Astrocyte (in vitro differentiated cells and primary cell): ENCODE measurements at regions not wholly inside any gene's neighbourhood (a gene's known extent, or its start where the extent isn't known, plus 50 kb on each side); places are given as distances from the start of the nearest gene placed in this dataset.

Source experiments
- DNase-seq: peaks from one replicate; pipeline ENCODE4 v3.0.0-alpha.2; 2010; ENCODE audit warnings: low read depth
- FAIRE-seq: peaks from 2 replicates; lab custom pipeline; 2011; peaks lifted over from hg19 to GRCh38; lab: Jason Lieb, UNC
- H2AFZ ChIP-seq: 2 replicates; pipeline ENCODE4 v1.6.0; 2012; ENCODE audit warnings: low read depth, low read length, inconsistent platforms
- H3K27ac ChIP-seq: 2 replicates; pipeline ENCODE4 v1.5.1; 2011; ENCODE audit warnings: low read depth, low read length, inconsistent platforms
- H3K27me3 ChIP-seq: 2 replicates; pipeline ENCODE4 v1.6.0; 2011; ENCODE audit warnings: low read length, inconsistent platforms; ENCODE audit not compliant: insufficient read depth
- H3K36me3 ChIP-seq: 2 replicates; pipeline ENCODE4 v1.5.1; 2011; ENCODE audit warnings: low read length, inconsistent platforms; ENCODE audit not compliant: insufficient read depth
- H3K4me1 ChIP-seq: 2 replicates; pipeline ENCODE4 v1.5.1; 2011; ENCODE audit warnings: low read length, inconsistent platforms; ENCODE audit not compliant: insufficient read depth
- H3K4me2 ChIP-seq: 2 replicates; pipeline ENCODE4 v1.6.0; 2012; ENCODE audit warnings: low read length, inconsistent platforms
- H3K4me3 ChIP-seq: 2 replicates; pipeline ENCODE4 v1.5.1; 2011; ENCODE audit warnings: low read depth, mild to moderate bottlenecking, low read length, inconsistent platforms; ENCODE audit not compliant: insufficient read depth
- H3K79me2 ChIP-seq: 2 replicates; pipeline ENCODE4 v1.6.0; 2012; ENCODE audit warnings: mild to moderate bottlenecking, low read length, inconsistent platforms; ENCODE audit not compliant: insufficient read depth
- H3K9ac ChIP-seq: 2 replicates; pipeline ENCODE4 v1.6.0; 2012; ENCODE audit warnings: mild to moderate bottlenecking, low read length, inconsistent platforms
- H3K9me3 ChIP-seq: 2 replicates; pipeline ENCODE4 v1.5.1; 2012; ENCODE audit warnings: low read depth, mild to moderate bottlenecking, low read length, inconsistent platforms; ENCODE audit not compliant: insufficient read depth
- H4K20me1 ChIP-seq: 2 replicates; pipeline ENCODE4 v1.6.0; 2012; ENCODE audit warnings: low read length, inconsistent platforms; ENCODE audit not compliant: insufficient read depth
- H3K27ac Mint-ChIP-seq: one replicate; pipeline ENCODE4 v1.8.0; 2021; ENCODE audit warnings: mild to moderate bottlenecking, mixed read lengths; ENCODE audit not compliant: unreplicated experiment
- H3K27me3 Mint-ChIP-seq: one replicate; pipeline ENCODE4 v1.8.0; 2021; ENCODE audit warnings: low read depth, mixed read lengths; ENCODE audit not compliant: unreplicated experiment
- H3K36me3 Mint-ChIP-seq: one replicate; pipeline ENCODE4 v1.8.0; 2021; ENCODE audit warnings: low read depth, mixed read lengths; ENCODE audit not compliant: unreplicated experiment
- H3K4me1 Mint-ChIP-seq: one replicate; pipeline ENCODE4 v1.8.0; 2021; ENCODE audit warnings: low read depth, mixed read lengths; ENCODE audit not compliant: unreplicated experiment
- H3K4me3 Mint-ChIP-seq: one replicate; pipeline ENCODE4 v1.8.0; 2021; ENCODE audit warnings: mild to moderate bottlenecking, moderate library complexity, mixed read lengths; ENCODE audit not compliant: unreplicated experiment
- H3K9me3 Mint-ChIP-seq: one replicate; pipeline ENCODE4 v1.8.0; 2021; ENCODE audit warnings: mild to moderate bottlenecking, mixed read lengths; ENCODE audit not compliant: unreplicated experiment
- EZH2 ChIP-seq: IDR thresholded peaks from 2 replicates; pipeline ENCODE4 v1.6.1; 2012; ENCODE audit warnings: mild to moderate bottlenecking, low read length, inconsistent platforms; ENCODE audit not compliant: insufficient read depth
- TF ChIP-seq, protein P1 (sequence below): IDR thresholded peaks from 2 replicates; pipeline ENCODE4 v1.5.1; 2011; ENCODE audit warnings: low read depth, mild to moderate bottlenecking, inconsistent platforms, low read length, moderate library complexity; ENCODE audit not compliant: insufficient read depth

DNA sequence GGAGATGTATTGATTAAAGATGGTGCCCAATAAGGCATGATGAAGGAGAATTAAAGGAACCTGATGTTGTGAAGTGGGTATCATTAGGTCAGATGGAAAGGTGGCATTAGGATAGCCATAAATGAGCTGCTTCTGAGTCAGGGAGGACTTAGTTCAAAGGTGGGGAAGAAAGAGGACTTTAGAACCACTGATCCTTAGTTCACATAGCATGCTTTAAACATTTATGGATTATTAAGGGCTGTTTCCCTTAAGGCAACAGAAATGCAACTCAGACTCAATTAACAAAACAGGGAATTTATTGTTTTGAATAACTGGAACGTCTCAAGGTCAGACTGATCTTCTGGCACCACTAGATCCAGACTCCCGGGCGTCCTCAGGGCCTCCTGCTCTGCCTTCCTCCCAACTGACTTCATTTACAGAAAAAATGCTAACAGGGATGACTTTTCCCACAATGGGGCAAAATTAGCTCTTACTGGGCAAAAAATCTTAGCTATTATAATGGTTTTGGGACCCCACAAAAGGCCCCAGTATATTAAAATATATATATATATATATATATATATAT is 1526.0 kb downstream of the TBC1D22A start:
- peaks cover 4% of the 10 kb centered on the region for H3K9me3 ChIP-seq
- no peaks in the 10 kb centered on the region for H3K27me3 ChIP-seq
- no peak overlapping the region for H3K4me3 Mint-ChIP-seq
- H4K20me1 ChIP-seq = no peaks in the 10 kb centered on the region
- no peaks in the 10 kb centered on the region for H3K4me1 ChIP-seq
- no peak overlapping the region for H3K4me2 ChIP-seq
- H3K27me3 Mint-ChIP-seq = peaks cover 12% of the 10 kb centered on the region
- H3K4me1 Mint-ChIP-seq = no peaks in the 10 kb centered on the region
- no peaks in the 10 kb centered on the region for H3K36me3 ChIP-seq
- no peaks in the 10 kb centered on the region for H3K36me3 Mint-ChIP-seq
- DNase-seq (no peak), FAIRE-seq (no peak)
- no peak overlapping the region for H3K27ac ChIP-seq
- H2AFZ ChIP-seq = no peak overlapping the region
- no peak overlapping the region for H3K4me3 ChIP-seq
- no peaks in the 10 kb centered on the region for H3K79me2 ChIP-seq
- no peak overlapping the region for H3K9ac ChIP-seq
- H3K9me3 Mint-ChIP-seq = no peaks in the 10 kb centered on the region
- TF ChIP-seq, protein P1, sequence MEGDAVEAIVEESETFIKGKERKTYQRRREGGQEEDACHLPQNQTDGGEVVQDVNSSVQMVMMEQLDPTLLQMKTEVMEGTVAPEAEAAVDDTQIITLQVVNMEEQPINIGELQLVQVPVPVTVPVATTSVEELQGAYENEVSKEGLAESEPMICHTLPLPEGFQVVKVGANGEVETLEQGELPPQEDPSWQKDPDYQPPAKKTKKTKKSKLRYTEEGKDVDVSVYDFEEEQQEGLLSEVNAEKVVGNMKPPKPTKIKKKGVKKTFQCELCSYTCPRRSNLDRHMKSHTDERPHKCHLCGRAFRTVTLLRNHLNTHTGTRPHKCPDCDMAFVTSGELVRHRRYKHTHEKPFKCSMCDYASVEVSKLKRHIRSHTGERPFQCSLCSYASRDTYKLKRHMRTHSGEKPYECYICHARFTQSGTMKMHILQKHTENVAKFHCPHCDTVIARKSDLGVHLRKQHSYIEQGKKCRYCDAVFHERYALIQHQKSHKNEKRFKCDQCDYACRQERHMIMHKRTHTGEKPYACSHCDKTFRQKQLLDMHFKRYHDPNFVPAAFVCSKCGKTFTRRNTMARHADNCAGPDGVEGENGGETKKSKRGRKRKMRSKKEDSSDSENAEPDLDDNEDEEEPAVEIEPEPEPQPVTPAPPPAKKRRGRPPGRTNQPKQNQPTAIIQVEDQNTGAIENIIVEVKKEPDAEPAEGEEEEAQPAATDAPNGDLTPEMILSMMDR = no peak
- TF ChIP-seq EZH2 = no peak
- H3K27ac Mint-ChIP-seq = no peak overlapping the region

- no peak overlapping the region for H3K4me2 ChIP-seq
- no peak overlapping the region for H2AFZ ChIP-seq
- DNase-seq (no peak), FAIRE-seq (no peak)
- H3K4me1 Mint-ChIP-seq = no peaks in the 10 kb centered on the region
- H3K36me3 Mint-ChIP-seq = no peaks in the 10 kb centered on the region
- H3K79me2 ChIP-seq = no peaks in the 10 kb centered on the region
- no peaks in the 10 kb centered on the region for H3K4me1 ChIP-seq
- peaks cover 4% of the 10 kb centered on the region for H3K9me3 ChIP-seq
- H3K9me3 Mint-ChIP-seq = no peaks in the 10 kb centered on the region
- H4K20me1 ChIP-seq = no peaks in the 10 kb centered on the region
- TF ChIP-seq EZH2 = no peak
- TF ChIP-seq, protein P1 = no peak
- H3K36me3 ChIP-seq = no peaks in the 10 kb centered on the region
- no peak overlapping the region for H3K27ac Mint-ChIP-seq
- H3K4me3 Mint-ChIP-seq = no peak overlapping the region
- H3K4me3 ChIP-seq = no peak overlapping the region
- no peak overlapping the region for H3K27ac ChIP-seq
- H3K27me3 ChIP-seq = no peaks in the 10 kb centered on the region
- H3K27me3 Mint-ChIP-seq = peaks cover 12% of the 10 kb centered on the region
- no peak overlapping the region for H3K9ac ChIP-seq
Observed at GRCh38 chr22:48287031-48287430, 1524.6 kb downstream of the TBC1D22A start.

GRCh38 chr22:48284671-48285070 is 1522.2 kb downstream of the TBC1D22A start:
- Histone ChIP-seq H3K4me3 (no peak overlapping the region), H3K4me2 (no peak overlapping the region), H3K9me3 (peaks cover 4% of the 10 kb centered on the region), H3K27me3 (no peaks in the 10 kb centered on the region), H4K20me1 (no peaks in the 10 kb centered on the region), H3K36me3 (no peaks in the 10 kb centered on the region), H2AFZ (no peak overlapping the region), H3K27ac (no peak overlapping the region), H3K4me1 (no peaks in the 10 kb centered on the region), H3K79me2 (no peaks in the 10 kb centered on the region), H3K9ac (no peak overlapping the region)
- no peaks in the 10 kb centered on the region for H3K4me1 Mint-ChIP-seq
- DNase-seq = no peak
- TF ChIP-seq, protein P1 = no peak
- TF ChIP-seq EZH2 = no peak
- H3K36me3 Mint-ChIP-seq = no peaks in the 10 kb centered on the region
- peaks cover 12% of the 10 kb centered on the region for H3K27me3 Mint-ChIP-seq
- peaks cover 5% of the 10 kb centered on the region for H3K9me3 Mint-ChIP-seq
- no peak for FAIRE-seq
- H3K27ac Mint-ChIP-seq = no peak overlapping the region
- H3K4me3 Mint-ChIP-seq = no peak overlapping the region
